HepG2 (cell line): ENCODE measurements at regions not wholly inside any gene's neighbourhood (a gene's known extent, or its start where the extent isn't known, plus 50 kb on each side); places are given as distances from the start of the nearest gene placed in this dataset.

ENCODE experiments used
- ATAC-seq: fragments of 200-7000 bp; cut with Tn5 transposase; 3 replicates; pipeline ENCODE4 v1.9.1; 2020; ENCODE audit warnings: mild to moderate bottlenecking, moderate library complexity
- BruUV-seq: library from RNA; stranded (reverse); fragments of 400-500 nt; replicated peaks from 2 replicates; lab custom pipeline; 2021; lab: Mats Ljungman, UMichigan
- CTCF ChIA-PET: fragments of 300-600 bp; formaldehyde crosslinking; extraction: SDS; loops from one replicate; lab custom pipeline; 2021; ENCODE audit warnings: low total read pairs, inconsistent platforms, low intra/inter-chr PET ratio; lab: Yijun Ruan, JAX
- POLR2A ChIA-PET: fragments of 350-600 bp; sonication (Branson Sonifier 250); formaldehyde crosslinking; loops from one replicate; lab custom pipeline; 2020; ENCODE audit warnings: antibody characterized with exemption, inconsistent platforms; lab: Yijun Ruan, JAX
- DNase-seq: peaks from one replicate; pipeline ENCODE4 v3.0.0-alpha.2; 2015; ENCODE audit warnings: low spot score
- FAIRE-seq: peaks from 3 replicates; lab custom pipeline; 2011; peaks lifted over from hg19 to GRCh38; lab: Jason Lieb, UNC
- H2AFZ ChIP-seq: one replicate; pipeline ENCODE4 v1.6.1; 2011; ENCODE audit warnings: low read length, inconsistent platforms
- H3K27ac ChIP-seq: fragments of 300-600 bp; 3 replicates; pipeline ENCODE4 v1.8.0; 2011; ENCODE audit warnings: mixed run types, mild to moderate bottlenecking, mixed read lengths, low read length, inconsistent platforms; ENCODE audit not compliant: insufficient read depth; ENCODE audit errors: extremely low read length
- H3K27me3 ChIP-seq, 2 experiments: fragments of 200-600 bp in 1 of 2; 2 replicates in 1 of 2; 3 replicates in 1 of 2; pipeline versions ENCODE4 v1.6.0 to v1.8.0; 2011; ENCODE audit warnings: low read length in 2 of 2, mild to moderate bottlenecking in 2 of 2, moderate library complexity in 2 of 2, inconsistent platforms in 1 of 2; ENCODE audit not compliant: insufficient read depth in 2 of 2, control insufficient read depth in 1 of 2
- H3K36me3 ChIP-seq, 2 experiments: fragments of 200-600 bp in 1 of 2; replicated peaks in 1 of 2; 2 replicates in 1 of 2; 3 replicates in 1 of 2; pipeline versions ENCODE4 v1.5.1 to v1.8.0; 2011; ENCODE audit warnings: low read length in 2 of 2, inconsistent platforms in 1 of 2; ENCODE audit not compliant: insufficient read depth in 2 of 2, control insufficient read depth in 1 of 2
- H3K4me1 ChIP-seq: 2 replicates; pipeline ENCODE4 v1.5.1; 2012; ENCODE audit warnings: low read length, inconsistent platforms; ENCODE audit not compliant: insufficient read depth
- H3K4me2 ChIP-seq: 2 replicates; pipeline ENCODE4 v1.6.0; 2011; ENCODE audit warnings: low read depth, low read length, inconsistent platforms
- H3K4me3 ChIP-seq, 3 experiments: fragments of 200-600 bp in 1 of 3; sonication (generic), shearing (Covaris generic) in 1 of 3; replicated peaks in 1 of 3; 2 replicates each; pipeline ENCODE4 v1.5.1; 2011 to 2016; ENCODE audit warnings: low read length in 3 of 3, inconsistent platforms in 2 of 3, low read depth in 2 of 3, mild to moderate bottlenecking in 2 of 3, control low read depth in 1 of 3, mixed read lengths in 1 of 3; ENCODE audit not compliant: insufficient read depth in 1 of 3
- H3K79me2 ChIP-seq: one replicate; pipeline ENCODE4 v1.6.1; 2011; ENCODE audit warnings: low read length, inconsistent platforms; ENCODE audit not compliant: insufficient read depth
- H3K9ac ChIP-seq: 2 replicates; pipeline ENCODE4 v1.6.0; 2011; ENCODE audit warnings: mild to moderate bottlenecking, low read depth, low read length, inconsistent platforms; ENCODE audit not compliant: insufficient read depth
- H3K9me3 ChIP-seq: 2 replicates; pipeline ENCODE4 v1.5.1; 2012; ENCODE audit warnings: mild to moderate bottlenecking, low read length
- H4K20me1 ChIP-seq: 2 replicates; pipeline ENCODE4 v1.6.0; 2011; ENCODE audit warnings: inconsistent platforms, mild to moderate bottlenecking, low read length, moderate library complexity; ENCODE audit not compliant: insufficient read depth
- AKAP8 ChIP-seq: sonication (generic); formaldehyde crosslinking; IDR thresholded peaks from 2 replicates; pipeline ENCODE4 v1.5.1; 2020; ENCODE audit warnings: mild to moderate bottlenecking, missing genetic modification reagents
- CBFB ChIP-seq: sonication (generic); formaldehyde crosslinking; IDR thresholded peaks from 2 replicates; pipeline ENCODE4 v1.4.0; 2020; ENCODE audit warnings: missing genetic modification reagents
- KDM5A ChIP-seq: fragments of 200-600 bp; sonication (generic); IDR thresholded peaks from 2 replicates; pipeline ENCODE4 v1.7.0; 2018; ENCODE audit warnings: antibody characterized with exemption, mild to moderate bottlenecking, low read length, borderline replicate concordance
- MTF1 ChIP-seq: sonication (generic); formaldehyde crosslinking; IDR thresholded peaks from 2 replicates; pipeline ENCODE4 v1.5.0; 2020; ENCODE audit warnings: missing genetic modification reagents
- PLRG1 ChIP-seq: fragments of 450-650 bp; conservative IDR thresholded peaks from 2 replicates; pipeline ENCODE4 v1.6.1; 2016
- RAD51 ChIP-seq: fragments of 450-650 bp; IDR thresholded peaks from 2 replicates; pipeline ENCODE4 v1.6.1; 2016; ENCODE audit warnings: borderline replicate concordance
- SP5 ChIP-seq: IDR thresholded peaks from 2 replicates; pipeline ENCODE4 v1.6.1; 2016; ENCODE audit warnings: low read depth, borderline replicate concordance
- ZFP36L1 ChIP-seq: sonication (generic); formaldehyde crosslinking; IDR thresholded peaks from 2 replicates; pipeline ENCODE4 v1.8.0; 2022; ENCODE audit warnings: mild to moderate bottlenecking, missing genetic modification reagents, moderate library complexity
- ZMYM4 ChIP-seq: sonication (generic); formaldehyde crosslinking; IDR thresholded peaks from 2 replicates; pipeline ENCODE4 v1.8.1; 2023; ENCODE audit warnings: mild to moderate bottlenecking, missing genetic modification reagents
- ZNF766 ChIP-seq: sonication (generic); formaldehyde crosslinking; IDR thresholded peaks from 2 replicates; pipeline ENCODE4 v1.5.0; 2020; ENCODE audit warnings: missing genetic modification reagents, borderline replicate concordance
- WGBS: methylation state at CpG from one replicate; pipeline ENCODE4 v1.1.6; 2017; ENCODE audit warnings: low lambda C conversion rate; 5-methylcytosine and 5-hydroxymethylcytosine counted together
- in situ Hi-C: cut with HindIII; loops from 2 replicates; pipeline ENCODE4 v1.10.0; 2017; ENCODE audit warnings: low pct_unique_long_range_greater_than_20kb; ENCODE audit not compliant: extremely low pct_ligation_motif_present
- intact Hi-C: fragments of 100-400 bp; cut with micrococcal nuclease; formaldehyde crosslinking; loops from one replicate; pipeline ENCODE4 v1.10.0; 2022; ENCODE audit not compliant: unreplicated experiment
- TF ChIP-seq, protein P1 (sequence below): sonication (generic); formaldehyde crosslinking; IDR thresholded peaks from 2 replicates; pipeline ENCODE4 v1.5.0; 2020; ENCODE audit warnings: missing genetic modification reagents
- TF ChIP-seq, protein P2 (sequence below): sonication (generic); formaldehyde crosslinking; IDR thresholded peaks from 2 replicates; pipeline ENCODE4 v1.4.0; 2020; ENCODE audit warnings: low read depth, mild to moderate bottlenecking, missing genetic modification reagents
- TF ChIP-seq, protein P3 (sequence below), 2 experiments: sonication (generic) in 1 of 2; formaldehyde crosslinking in 1 of 2; IDR thresholded peaks; 2 replicates each; pipeline versions ENCODE4 v1.4.0 to v1.6.1; 2016 to 2020; ENCODE audit warnings: borderline replicate concordance in 1 of 2, low read depth in 1 of 2, mild to moderate bottlenecking in 1 of 2, missing genetic modification reagents in 1 of 2

DNA sequence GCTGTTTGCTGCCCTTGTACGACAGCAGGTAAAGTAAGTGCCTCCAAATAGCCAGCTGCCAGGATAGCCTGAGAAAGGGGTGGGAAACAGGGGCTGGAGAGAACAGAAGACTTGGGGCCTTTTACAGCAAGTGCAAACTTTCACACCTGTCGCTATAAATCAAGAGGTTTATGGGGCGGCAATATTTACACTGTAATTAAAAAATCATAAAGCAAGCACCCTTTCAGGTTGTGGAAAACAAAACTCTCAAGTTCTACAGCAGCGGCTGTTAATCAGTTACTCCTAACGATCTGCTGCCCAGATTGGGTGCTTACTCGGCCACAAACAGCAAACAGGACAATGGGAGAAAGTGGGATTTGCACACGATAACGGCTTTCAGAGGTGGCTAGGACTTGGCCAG lies 359.5 kb upstream of the ETAA1 start (continued):
- TF ChIP-seq AKAP8 (CRISPR knock-in tag) (no peak), KDM5A (no peak), SP5 (CRISPR knock-in tag) (no peak), ZFP36L1 (CRISPR knock-in tag) (0 out of 2 replicates have a peak, but pooled peaks have one; percentile 58), MTF1 (CRISPR knock-in tag) (peak; percentile 68; the same call in 1 of the 2 replicates), ZNF766 (CRISPR knock-in tag) (peak; percentile 24; the same call in 1 of the 2 replicates), PLRG1 (no peak)
- TF ChIP-seq, protein P1, sequence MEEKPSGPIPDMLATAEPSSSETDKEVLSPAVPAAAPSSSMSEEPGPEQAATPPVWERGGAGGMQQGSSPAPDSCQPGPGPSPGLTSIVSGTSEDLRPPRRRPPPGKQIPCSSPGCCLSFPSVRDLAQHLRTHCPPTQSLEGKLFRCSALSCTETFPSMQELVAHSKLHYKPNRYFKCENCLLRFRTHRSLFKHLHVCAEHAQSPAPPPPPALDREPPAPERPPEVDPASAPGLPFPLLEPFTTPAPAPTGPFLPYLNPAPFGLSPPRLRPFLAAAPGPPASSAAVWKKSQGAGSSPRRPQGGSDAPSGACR (CRISPR knock-in tag) = no peak
- TF ChIP-seq, protein P2, sequence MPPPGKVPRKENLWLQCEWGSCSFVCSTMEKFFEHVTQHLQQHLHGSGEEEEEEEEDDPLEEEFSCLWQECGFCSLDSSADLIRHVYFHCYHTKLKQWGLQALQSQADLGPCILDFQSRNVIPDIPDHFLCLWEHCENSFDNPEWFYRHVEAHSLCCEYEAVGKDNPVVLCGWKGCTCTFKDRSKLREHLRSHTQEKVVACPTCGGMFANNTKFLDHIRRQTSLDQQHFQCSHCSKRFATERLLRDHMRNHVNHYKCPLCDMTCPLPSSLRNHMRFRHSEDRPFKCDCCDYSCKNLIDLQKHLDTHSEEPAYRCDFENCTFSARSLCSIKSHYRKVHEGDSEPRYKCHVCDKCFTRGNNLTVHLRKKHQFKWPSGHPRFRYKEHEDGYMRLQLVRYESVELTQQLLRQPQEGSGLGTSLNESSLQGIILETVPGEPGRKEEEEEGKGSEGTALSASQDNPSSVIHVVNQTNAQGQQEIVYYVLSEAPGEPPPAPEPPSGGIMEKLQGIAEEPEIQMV (CRISPR knock-in tag) = no peak

DNA sequence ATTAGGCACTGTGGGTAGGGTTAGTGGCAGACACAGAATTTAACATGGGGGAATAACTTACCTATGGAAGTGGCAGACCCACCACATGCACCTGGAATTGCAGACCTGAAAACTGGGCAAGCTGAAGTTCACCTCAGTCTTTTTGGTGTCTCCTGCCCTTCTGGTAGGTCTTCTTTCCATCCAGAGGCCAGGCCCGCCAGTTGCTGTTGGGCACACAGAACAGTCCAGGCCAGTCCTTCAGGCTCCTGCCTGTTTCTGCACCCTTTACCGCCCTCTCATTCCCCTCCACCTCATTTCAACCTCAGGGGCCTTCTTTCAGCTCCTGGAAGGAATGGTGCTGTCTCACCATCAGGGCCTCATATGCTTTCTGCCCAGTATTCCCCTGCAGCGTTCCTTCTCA lies 358.9 kb upstream of the ETAA1 start:
- 0 out of 2 replicates have a peak, but pooled peaks cover 10% of the 10 kb centered on the region for H3K4me1 ChIP-seq
- H3K4me2 ChIP-seq = peak overlapping the region; percentile 22; the same call in 1 of the 2 replicates
- H3K9ac ChIP-seq = no peak overlapping the region
- no peak overlapping the region for H2AFZ ChIP-seq
- H3K79me2 ChIP-seq = no peaks in the 10 kb centered on the region
- no peak for DNase-seq
- POLR2A ChIA-PET = no interaction called here
- ATAC-seq = peak; percentile 59
- H3K36me3 ChIP-seq = no peaks in the 10 kb centered on the region
- intact Hi-C loops (no loop called here), in situ Hi-C loops (no loop called here)
- H3K9me3 ChIP-seq = peaks cover 93% of the 10 kb centered on the region
- CTCF ChIA-PET = no interaction called here
- FAIRE-seq = no peak
- 74% methylated on average over 3 of the region's 3 CpGs for WGBS
- TF ChIP-seq CBFB (CRISPR knock-in tag) = 0 out of 2 replicates have a peak, but pooled peaks have one; percentile 3
- TF ChIP-seq ZMYM4 = 0 out of 2 replicates have a peak, but pooled peaks have one; percentile 8
- TF ChIP-seq RAD51 = no peak
- TF ChIP-seq, protein P3, sequence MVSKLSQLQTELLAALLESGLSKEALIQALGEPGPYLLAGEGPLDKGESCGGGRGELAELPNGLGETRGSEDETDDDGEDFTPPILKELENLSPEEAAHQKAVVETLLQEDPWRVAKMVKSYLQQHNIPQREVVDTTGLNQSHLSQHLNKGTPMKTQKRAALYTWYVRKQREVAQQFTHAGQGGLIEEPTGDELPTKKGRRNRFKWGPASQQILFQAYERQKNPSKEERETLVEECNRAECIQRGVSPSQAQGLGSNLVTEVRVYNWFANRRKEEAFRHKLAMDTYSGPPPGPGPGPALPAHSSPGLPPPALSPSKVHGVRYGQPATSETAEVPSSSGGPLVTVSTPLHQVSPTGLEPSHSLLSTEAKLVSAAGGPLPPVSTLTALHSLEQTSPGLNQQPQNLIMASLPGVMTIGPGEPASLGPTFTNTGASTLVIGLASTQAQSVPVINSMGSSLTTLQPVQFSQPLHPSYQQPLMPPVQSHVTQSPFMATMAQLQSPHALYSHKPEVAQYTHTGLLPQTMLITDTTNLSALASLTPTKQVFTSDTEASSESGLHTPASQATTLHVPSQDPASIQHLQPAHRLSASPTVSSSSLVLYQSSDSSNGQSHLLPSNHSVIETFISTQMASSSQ (IDR thresholded peaks at IDR 0.05; ENCODE audit: low read depth) = 0 out of 2 replicates have a peak, but pooled peaks have one; percentile 4
- TF ChIP-seq, protein P3 (CRISPR knock-in tag; IDR thresholded peaks at IDR 0.05; ENCODE audit: borderline replicate concordance) = no peak
- H3K27ac ChIP-seq = no peak overlapping the region
- H4K20me1 ChIP-seq = no peaks in the 10 kb centered on the region
- H3K4me3 ChIP-seq = no peak overlapping the region
- BruUV-seq = no TSS peak
- no peaks in the 10 kb centered on the region for H3K27me3 ChIP-seq
